ENCODE measurements at regions not wholly inside any gene's neighbourhood (a gene's known extent, or its start where the extent isn't known, plus 50 kb on each side); places are given as distances from the start of the nearest gene placed in this dataset.

- no peak for TF ChIP-seq CTCF (IDR thresholded peaks at IDR 0.05 in 8 of 11, conservative IDR thresholded peaks at IDR 0.05 in 3 of 11)
- TF ChIP-seq POLR2AphosphoS5 (IDR thresholded peaks at IDR 0.05), result no peak
- no peak for TF ChIP-seq POLR2A (IDR thresholded peaks at IDR 0.05)
Observed at GRCh38 chr12:127308148-127308547, 958.8 kb upstream of the TMEM132C start.
